A549 (cell line): ENCODE measurements at regions not wholly inside any gene's neighbourhood (a gene's known extent, or its start where the extent isn't known, plus 50 kb on each side); places are given as distances from the start of the nearest gene placed in this dataset.
"Not testable (repeated sequence)": the region's sequence is repeated elsewhere in the genome, so short reads cannot be mapped to it uniquely, and the experiment has no call there.

Source experiments
- ATAC-seq, 2 experiments: fragments of 200-7000 bp in 1 of 2; fragments of >200 bp in 1 of 2; cut with Nextera tagmentation in 1 of 2; cut with Tn5 transposase in 1 of 2; 3 replicates each; pipeline versions ENCODE4 v1.8.0 to v1.9.1; 2018 to 2020; ENCODE audit warnings: mild to moderate bottlenecking in 1 of 2, moderate library complexity in 1 of 2
- CTCF ChIA-PET: fragments of 300-600 bp; sonication (Branson Sonifier 250); formaldehyde crosslinking; extraction: SDS; loops from one replicate; lab custom pipeline; 2021; ENCODE audit warnings: antibody characterized with exemption, inconsistent platforms; lab: Yijun Ruan, JAX
- POLR2A ChIA-PET: fragments of 350-600 bp; formaldehyde crosslinking; extraction: SDS; loops from one replicate; lab custom pipeline; 2021; ENCODE audit warnings: antibody characterized with exemption, inconsistent platforms; lab: Yijun Ruan, JAX
- DNase-seq, 2 experiments: peaks; one replicate each; pipeline versions ENCODE4 v3.0.0 to v3.0.0-alpha.2; 2011 to 2016; ENCODE audit warnings: low read depth in 1 of 2, low spot score in 1 of 2
- FAIRE-seq: peaks from 2 replicates; lab custom pipeline; 2011; peaks lifted over from hg19 to GRCh38; lab: Jason Lieb, UNC
- H3K27ac ChIP-seq, 2 experiments: fragments of >200 bp; sonication (Bioruptor Twin); formaldehyde crosslinking; 3 replicates each; pipeline ENCODE4 v1.5.1; 2016 to 2017
- H3K4me1 ChIP-seq: fragments of >200 bp; sonication (Bioruptor Twin); formaldehyde crosslinking; 3 replicates; pipeline ENCODE4 v1.6.1; 2016
- H3K4me2 ChIP-seq: fragments of >200 bp; sonication (Bioruptor Twin); formaldehyde crosslinking; 3 replicates; pipeline ENCODE4 v1.6.1; 2016
- H3K4me3 ChIP-seq: fragments of >200 bp; sonication (Bioruptor Twin); formaldehyde crosslinking; 3 replicates; pipeline ENCODE4 v1.5.1; 2016
- H3K9me3 ChIP-seq: fragments of >200 bp; sonication (Bioruptor Twin); formaldehyde crosslinking; 3 replicates; pipeline ENCODE4 v1.6.1; 2016
- BHLHE40 ChIP-seq: IDR thresholded peaks from 2 replicates; pipeline ENCODE4 v1.6.1; 2012; ENCODE audit warnings: low read depth, low read length, inconsistent platforms
- CBX8 ChIP-seq: fragments of 200-600 bp; sonication (generic); IDR thresholded peaks from 2 replicates; pipeline ENCODE4 v1.6.1; 2016
- CEBPB ChIP-seq, 2 experiments: fragments of >200 bp in 1 of 2; sonication (Bioruptor Twin) in 1 of 2; formaldehyde crosslinking in 1 of 2; IDR thresholded peaks; 2 replicates each; pipeline ENCODE4 v1.6.1; 2012 to 2016
- CHD4 ChIP-seq: fragments of 200-600 bp; sonication (generic); IDR thresholded peaks from 2 replicates; pipeline ENCODE4 v1.6.1; 2016; ENCODE audit warnings: antibody characterized with exemption, mild to moderate bottlenecking, borderline replicate concordance
- CTCF ChIP-seq: fragments of >200 bp; sonication (Bioruptor Twin); formaldehyde crosslinking; IDR thresholded peaks from 3 replicates; pipeline ENCODE4 v1.5.1; 2016
- E2F6 ChIP-seq: IDR thresholded peaks from 2 replicates; pipeline ENCODE4 v1.6.1; 2012; ENCODE audit warnings: low read depth, borderline replicate concordance
- EP300 ChIP-seq, 2 experiments: fragments of >200 bp; sonication (Bioruptor Twin); formaldehyde crosslinking; IDR thresholded peaks; 2 replicates in 1 of 2; 3 replicates in 1 of 2; pipeline ENCODE4 v1.6.1; 2016 to 2017
- ESRRA ChIP-seq: fragments of 150-350 bp; IDR thresholded peaks from 2 replicates; pipeline ENCODE4 v1.6.1; 2014; ENCODE audit warnings: mild to moderate bottlenecking, low read length, borderline replicate concordance
- FOSB ChIP-seq: fragments of 250-450 bp; sonication (Bioruptor Pico); IDR thresholded peaks from 2 replicates; pipeline ENCODE4 v1.5.0; 2020; ENCODE audit warnings: mild to moderate bottlenecking, moderate library complexity
- FOSL2 ChIP-seq, 2 experiments: fragments of 450-650 bp in 1 of 2; fragments of >200 bp in 1 of 2; sonication (Bioruptor Twin) in 1 of 2; formaldehyde crosslinking; IDR thresholded peaks; 2 replicates each; pipeline versions ENCODE4 v1.5.0 to v1.6.1; 2016 to 2020; ENCODE audit warnings: mild to moderate bottlenecking in 1 of 2, moderate library complexity in 1 of 2
- HOXB13 ChIP-seq: fragments of 250-450 bp; sonication (Bioruptor Pico); IDR thresholded peaks from 2 replicates; pipeline ENCODE4 v1.5.0; 2020; ENCODE audit warnings: low read depth, mild to moderate bottlenecking, moderate library complexity
- HOXB5 ChIP-seq: fragments of 250-450 bp; sonication (Bioruptor Pico); IDR thresholded peaks from 2 replicates; pipeline ENCODE4 v1.5.0; 2020; ENCODE audit warnings: mild to moderate bottlenecking, moderate library complexity
- JUNB ChIP-seq: fragments of >200 bp; sonication (Bioruptor Twin); formaldehyde crosslinking; IDR thresholded peaks from 2 replicates; pipeline ENCODE4 v1.6.1; 2016
- MAX ChIP-seq: IDR thresholded peaks from 2 replicates; pipeline ENCODE4 v1.6.1; 2012
- POLR2A ChIP-seq: IDR thresholded peaks from 2 replicates; pipeline ENCODE4 v1.6.1; 2012; ENCODE audit warnings: mild to moderate bottlenecking, low read length
- POLR2AphosphoS2 ChIP-seq: conservative IDR thresholded peaks from 2 replicates; pipeline ENCODE4 v1.6.1; 2012; ENCODE audit warnings: low read length, improper control_type of control experiment, inconsistent platforms
- RARB ChIP-seq: fragments of 250-450 bp; sonication (Bioruptor Pico); IDR thresholded peaks from 2 replicates; pipeline ENCODE4 v1.8.0; 2021; ENCODE audit warnings: mild to moderate bottlenecking, moderate library complexity
- RCOR1 ChIP-seq: fragments of 150-350 bp; IDR thresholded peaks from 2 replicates; pipeline ENCODE4 v1.6.1; 2014; ENCODE audit warnings: antibody characterized with exemption, low read length, low read depth
- REST ChIP-seq: fragments of 200-600 bp; sonication (generic); IDR thresholded peaks from 2 replicates; pipeline ENCODE4 v1.6.1; 2016; ENCODE audit warnings: antibody characterized with exemption, mild to moderate bottlenecking, moderate library complexity
- RFX5 ChIP-seq: fragments of 450-650 bp; IDR thresholded peaks from 2 replicates; pipeline ENCODE4 v1.7.1; 2014; ENCODE audit warnings: antibody characterized with exemption, mild to moderate bottlenecking, moderate library complexity
- RNF2 ChIP-seq: fragments of 200-600 bp; sonication (generic); IDR thresholded peaks from 2 replicates; pipeline ENCODE4 v1.6.1; 2016; ENCODE audit warnings: low read depth, mild to moderate bottlenecking, antibody characterized with exemption, moderate library complexity, borderline replicate concordance
- SMC3 ChIP-seq: fragments of >200 bp; sonication (Bioruptor Twin); formaldehyde crosslinking; IDR thresholded peaks from 3 replicates; pipeline ENCODE4 v1.6.1; 2018; ENCODE audit warnings: inconsistent platforms
- SREBF2 ChIP-seq: fragments of 450-650 bp; IDR thresholded peaks from 2 replicates; pipeline ENCODE4 v1.6.1; 2014; ENCODE audit warnings: mild to moderate bottlenecking, moderate library complexity
- TP53 ChIP-seq: fragments of 250-450 bp; sonication (Bioruptor Pico); IDR thresholded peaks from 2 replicates; pipeline ENCODE4 v1.5.0; 2021; ENCODE audit warnings: mild to moderate bottlenecking, moderate library complexity
- ZC3H11A ChIP-seq: fragments of 450-650 bp; IDR thresholded peaks from 2 replicates; pipeline ENCODE4 v1.6.1; 2014; ENCODE audit warnings: antibody characterized with exemption, mild to moderate bottlenecking
- WGBS: methylation state at CpG from one replicate; pipeline ENCODE4 v1.1.6; 2017; ENCODE audit errors: missing lambda C conversion rate; 5-methylcytosine and 5-hydroxymethylcytosine counted together

- TF ChIP-seq RARB (CRISPR knock-in tag) (no peak), FOSL2 (IDR thresholded peaks at IDR 0.05) (no peak), FOSL2 (CRISPR knock-in tag; IDR thresholded peaks at IDR 0.05) (no peak)
These were observed 80.6 kb upstream of the MEGF10 start (continued) for GRCh38 chr5:127210042-127210441.

GRCh38 chr5:127213231-127213630 is 77.4 kb upstream of the MEGF10 start:
- no peak for TF ChIP-seq SREBF2
- TF ChIP-seq HOXB13, result no peak
- TF ChIP-seq RNF2, result no peak
- no peak for TF ChIP-seq ESRRA
- no peak for TF ChIP-seq ZC3H11A
- WGBS, result 7% methylated on average over 2 of the region's 2 CpGs
- Histone ChIP-seq H3K4me2 (no peak overlapping the region), H3K4me1 (no peaks in the 10 kb centered on the region), H3K4me3 (no peak overlapping the region), H3K27ac (no peak overlapping the region), H3K9me3 (no peaks in the 10 kb centered on the region)
- DNase-seq, result no peak
- no peak for FAIRE-seq
- POLR2A ChIA-PET, result no interaction called here
- CTCF ChIA-PET, result no interaction called here
- ATAC-seq, result no peak

- H3K9me3 ChIP-seq, result no peaks in the 10 kb centered on the region
- ChIA-PET POLR2A (no interaction called here), CTCF (no interaction called here)
- no peak for TF ChIP-seq ESRRA
- TF ChIP-seq ZC3H11A, result no peak
- TF ChIP-seq SMC3, result no peak
- no peak for TF ChIP-seq CHD4
- TF ChIP-seq MAX, result no peak
- no peak for TF ChIP-seq BHLHE40
- no peak for TF ChIP-seq CEBPB (IDR thresholded peaks at IDR 0.05)
- TF ChIP-seq TP53 (CRISPR knock-in tag), result no peak
- TF ChIP-seq CTCF, result no peak
- no peak for TF ChIP-seq JUNB
- no peak for DNase-seq
- WGBS, result 18% methylated on average over 2 of the region's 2 CpGs
- FAIRE-seq, result no peak
- no peak for ATAC-seq
- H3K4me2 ChIP-seq, result no peak overlapping the region
- H3K27ac ChIP-seq, result no peak overlapping the region
- no peaks in the 10 kb centered on the region for H3K4me1 ChIP-seq
- no peak overlapping the region for H3K4me3 ChIP-seq
These were observed 74.5 kb upstream of the MEGF10 start for GRCh38 chr5:127216143-127216542.

- ChIA-PET POLR2A (no interaction called here), CTCF (no interaction called here)
- 61% methylated on average over 3 of the region's 3 CpGs for WGBS
- ATAC-seq (peak in 1 of 2 experiments; percentile 61; a peak in 3 of 6 replicates), FAIRE-seq (no peak), DNase-seq (no peak)
- Histone ChIP-seq H3K4me3 (no peak overlapping the region), H3K9me3 (no peaks in the 10 kb centered on the region), H3K4me1 (no peaks in the 10 kb centered on the region), H3K4me2 (no peak overlapping the region), H3K27ac (no peak overlapping the region)
- TF ChIP-seq RFX5 (no peak), REST (no peak), HOXB5 (no peak), MAX (no peak), BHLHE40 (no peak), EP300 (IDR thresholded peaks at IDR 0.05) (no peak), RCOR1 (no peak), POLR2A (no peak), E2F6 (no peak), POLR2AphosphoS2 (no peak), CBX8 (no peak), FOSB (CRISPR knock-in tag) (no peak)
These were observed 73.5 kb upstream of the MEGF10 start for GRCh38 chr5:127216898-127217675.

- POLR2A ChIA-PET, H3K4me2 ChIP-seq, H3K4me1 ChIP-seq, DNase-seq, ATAC-seq, H3K9me3 ChIP-seq, H3K4me3 ChIP-seq, FAIRE-seq, CTCF ChIA-PET, H3K27ac ChIP-seq: not testable (repeated sequence)
- WGBS, result 0% methylated on average over 1 of the region's 1 CpG
These were observed 68.7 kb upstream of the MEGF10 start for GRCh38 chr5:127221936-127222335.
